ENCODE measurements at regions not wholly inside any gene's neighbourhood (a gene's known extent, or its start where the extent isn't known, plus 50 kb on each side); places are given as distances from the start of the nearest gene placed in this dataset.
"Not testable (repeated sequence)": the region's sequence is repeated elsewhere in the genome, so short reads cannot be mapped to it uniquely, and the experiment has no call there.

DNA sequence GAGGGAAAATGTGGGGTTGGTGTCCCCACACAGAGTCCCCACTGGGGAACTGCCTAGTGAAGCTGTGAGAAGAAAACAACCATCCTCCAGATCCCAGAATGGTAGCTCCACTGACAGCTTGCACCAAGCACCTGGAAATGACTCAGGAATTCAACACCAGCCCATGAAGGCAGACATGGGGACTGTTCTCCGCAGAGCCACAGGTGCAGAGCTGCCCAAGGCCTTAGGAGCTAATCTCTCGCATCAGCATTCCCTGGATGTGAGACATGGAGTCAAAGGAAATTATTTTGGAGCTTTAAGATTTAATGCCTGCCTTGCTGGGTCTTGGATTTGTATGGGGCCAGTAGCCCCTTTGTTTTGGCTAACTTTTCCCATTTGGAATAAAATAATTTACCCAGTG lies 367.9 kb downstream of the FAM133A start:
- DNase-seq = no peak

DNA sequence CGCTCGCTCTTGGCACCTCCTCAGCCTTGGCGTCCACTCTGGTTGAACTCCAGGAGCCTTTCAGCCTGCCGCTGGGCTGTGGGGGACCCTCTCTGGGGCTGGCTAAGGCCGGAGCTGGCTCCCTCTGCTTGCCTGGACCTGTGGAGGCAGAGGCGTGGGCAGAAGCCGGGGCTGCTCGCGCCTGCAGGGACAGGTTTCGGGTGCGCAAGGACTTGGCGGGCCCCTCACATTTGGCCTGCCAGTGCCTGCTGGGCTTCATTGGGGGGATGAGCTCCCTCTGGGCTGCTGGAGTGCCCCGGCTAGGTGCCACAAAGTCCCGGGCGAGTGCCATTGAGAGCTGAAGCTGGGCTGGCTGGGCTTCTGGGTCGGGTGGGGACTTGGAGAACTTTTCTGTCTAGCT lies 371.7 kb downstream of the FAM133A start:
- DNase-seq = no peak

DNA sequence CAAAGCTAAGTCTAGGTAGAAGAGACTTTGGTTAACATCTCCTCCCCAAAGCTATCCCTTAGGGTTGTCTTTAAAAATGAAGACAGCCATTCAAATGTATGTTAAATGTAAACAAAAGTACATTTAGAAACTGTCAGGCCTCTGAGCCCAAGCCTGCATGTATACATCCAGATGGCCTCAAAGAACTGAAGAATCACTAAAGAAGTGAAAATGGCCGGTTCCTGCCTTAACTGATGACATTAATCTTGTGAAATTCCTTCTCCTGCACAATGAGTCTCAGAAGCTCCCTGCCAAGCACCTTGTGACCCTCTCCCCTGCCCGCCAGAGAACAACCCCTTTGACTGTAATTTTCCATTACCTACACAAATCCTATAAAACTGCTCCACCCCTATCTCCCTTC lies 377.9 kb downstream of the FAM133A start:
- no peak for DNase-seq

DNA sequence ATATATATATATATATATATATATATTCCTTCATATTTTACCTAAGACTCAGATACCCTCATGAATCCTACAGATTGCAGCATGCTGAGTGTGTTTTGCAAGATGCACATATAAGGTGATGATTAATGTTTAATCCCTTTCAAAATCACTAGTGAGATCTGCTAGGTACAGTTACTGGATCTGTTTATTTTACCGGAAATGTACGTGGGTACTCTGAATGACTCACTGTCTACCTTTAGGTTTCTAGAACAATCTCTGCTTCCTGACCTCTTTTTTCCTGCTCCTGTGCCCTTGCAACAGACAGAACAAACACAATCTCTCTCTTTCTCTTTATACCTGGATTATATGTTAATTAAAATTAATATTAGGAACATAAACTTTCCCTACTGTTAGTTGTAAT lies 379.6 kb downstream of the FAM133A start:
- no peak for DNase-seq

DNA sequence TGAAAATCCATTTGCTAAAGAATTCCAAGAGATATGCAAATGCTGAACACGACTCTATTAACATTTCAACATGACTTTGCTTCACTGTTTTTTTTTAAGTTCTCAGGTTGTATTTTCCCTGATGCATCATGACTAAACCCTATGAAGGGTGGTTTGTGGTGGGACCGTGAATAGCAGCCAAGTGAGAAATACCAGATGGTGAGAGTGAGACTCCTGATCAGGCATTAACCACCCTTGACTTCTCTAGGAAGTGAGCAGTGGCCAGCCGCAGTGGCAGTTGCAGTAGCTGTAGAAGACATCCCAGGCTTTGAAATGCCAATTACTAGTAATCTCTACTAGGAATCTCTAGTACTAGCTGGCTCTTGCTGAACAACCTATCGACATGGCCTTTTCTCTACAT lies 383.4 kb downstream of the FAM133A start:
- DNase-seq = no peak

DNA sequence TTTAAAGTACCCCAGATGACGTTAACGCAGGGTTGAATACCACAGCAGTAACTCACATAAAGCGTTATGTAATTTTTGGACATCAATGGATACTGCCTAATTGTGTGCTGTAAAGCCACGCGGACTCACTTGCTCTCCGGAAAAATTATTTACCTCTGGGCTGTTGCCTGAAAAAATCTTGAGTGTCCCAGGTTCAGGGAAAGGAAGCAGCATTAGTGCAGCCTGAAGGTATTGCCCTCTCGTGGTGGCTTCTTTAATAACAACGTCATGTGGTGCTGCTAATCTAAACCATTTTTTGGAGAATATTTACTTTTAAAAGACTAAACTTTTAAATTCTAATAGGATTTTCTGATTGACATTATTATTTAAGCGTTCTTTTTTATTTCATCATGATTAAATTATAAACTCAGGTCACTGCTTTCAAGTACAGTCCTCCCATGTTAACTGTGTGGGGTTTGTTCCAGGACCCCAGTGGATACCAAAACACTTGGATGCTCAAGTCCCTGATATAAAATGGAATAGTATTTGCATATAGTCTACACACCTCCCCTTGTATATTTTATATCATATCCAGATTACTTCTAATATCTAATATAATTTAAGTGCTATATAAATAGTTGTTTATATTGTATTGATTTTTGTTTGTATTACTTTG lies 384.8 kb downstream of the FAM133A start:
- peak; percentile 11 for DNase-seq

DNA sequence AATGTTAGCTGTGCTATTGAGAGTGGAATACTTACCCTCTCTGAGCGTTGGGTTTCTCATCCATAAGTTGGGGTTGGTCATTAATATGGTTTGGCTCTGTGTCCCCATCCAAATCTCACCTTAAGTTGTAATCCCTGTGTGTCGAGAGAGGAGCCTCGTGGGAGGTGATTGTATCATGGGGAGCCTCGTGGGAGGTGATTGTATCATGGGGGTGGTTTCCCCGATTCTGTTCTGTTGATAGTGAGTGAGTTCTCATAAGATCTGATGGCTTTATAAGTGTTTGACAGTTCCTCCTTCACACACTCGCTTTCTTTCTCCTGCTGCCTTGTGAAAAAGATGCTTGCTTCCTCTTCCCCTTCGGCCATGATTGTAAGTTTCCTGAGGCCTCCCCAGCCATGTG lies 391.1 kb downstream of the FAM133A start:
- DNase-seq = no peak

DNA sequence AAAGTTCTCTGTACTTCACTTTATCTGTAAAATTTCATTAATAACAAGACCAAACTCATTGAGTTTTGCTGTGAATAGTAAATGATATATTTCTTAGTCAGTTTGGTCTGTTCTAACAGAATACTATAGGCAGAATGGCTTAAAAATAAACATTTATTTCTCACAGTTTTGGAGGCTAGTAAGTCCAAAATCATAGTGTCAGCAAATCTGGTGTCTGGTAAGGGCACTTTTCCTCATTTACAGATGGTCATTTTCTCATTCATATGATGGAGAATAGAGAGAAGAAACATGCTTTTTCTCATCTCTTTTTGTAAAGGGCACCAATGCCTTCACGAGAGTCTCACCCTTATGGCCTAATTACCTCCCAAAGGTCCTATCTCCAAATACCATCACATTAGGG lies 415.1 kb downstream of the FAM133A start:
- DNase-seq = no peak

DNA sequence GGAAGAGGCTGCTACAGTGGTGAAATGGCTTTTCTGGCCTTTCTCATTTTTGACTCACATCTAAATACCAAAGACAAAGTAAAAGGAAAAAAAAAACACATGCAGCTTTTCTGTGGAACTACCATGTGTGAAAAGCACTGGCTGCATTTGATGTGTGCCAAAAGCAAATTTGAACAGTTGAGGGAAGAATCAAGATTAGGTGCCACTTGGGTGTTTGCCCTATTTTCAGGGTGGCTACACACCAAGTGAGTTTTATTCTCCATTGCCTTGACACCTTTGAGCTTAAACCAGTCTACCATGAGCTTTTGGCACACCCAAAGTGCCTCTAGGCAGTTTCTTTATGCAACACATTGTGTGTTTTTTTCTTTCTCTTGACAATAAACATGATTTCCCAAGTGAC lies 423.9 kb downstream of the FAM133A start:
- DNase-seq = no peak

DNA sequence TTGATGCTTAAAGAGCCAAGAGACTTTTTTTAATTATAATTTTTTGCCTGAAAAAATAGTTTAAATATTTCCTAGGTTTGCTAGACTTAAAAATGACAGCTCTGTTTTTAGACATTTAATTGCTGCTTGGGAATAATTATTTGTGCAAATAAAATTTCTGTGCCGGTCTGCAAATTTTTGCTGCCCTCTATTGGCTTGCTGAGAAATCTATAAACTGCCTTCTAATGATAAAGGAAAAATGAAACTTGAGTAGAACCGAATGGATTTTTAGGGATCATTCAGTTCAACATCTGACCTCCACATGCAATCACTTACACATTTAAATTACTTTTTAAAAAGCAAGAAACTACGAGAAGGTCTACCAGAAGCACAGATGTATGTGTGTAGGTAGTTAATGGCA lies 434.0 kb downstream of the FAM133A start:
- DNase-seq = no peak

DNA sequence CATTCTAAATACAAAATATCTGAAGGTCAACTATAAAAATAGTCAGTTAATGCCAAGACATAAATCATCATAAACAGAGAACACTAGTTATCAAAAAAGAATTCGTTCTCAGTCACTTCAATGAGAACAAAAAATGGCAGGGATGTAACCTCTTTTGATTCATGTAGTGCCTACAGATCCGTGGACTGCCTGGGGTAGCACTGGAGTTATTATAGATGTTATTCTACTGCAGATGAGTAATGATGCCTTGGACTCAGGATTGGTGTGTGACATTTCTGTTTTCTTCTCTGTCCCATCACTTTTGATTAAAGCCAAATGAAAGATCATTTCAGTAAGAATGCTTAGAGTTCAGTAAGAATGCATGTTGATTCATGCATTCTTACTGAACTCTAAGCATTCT lies 440.4 kb downstream of the FAM133A start:
- DNase-seq = no peak

DNA sequence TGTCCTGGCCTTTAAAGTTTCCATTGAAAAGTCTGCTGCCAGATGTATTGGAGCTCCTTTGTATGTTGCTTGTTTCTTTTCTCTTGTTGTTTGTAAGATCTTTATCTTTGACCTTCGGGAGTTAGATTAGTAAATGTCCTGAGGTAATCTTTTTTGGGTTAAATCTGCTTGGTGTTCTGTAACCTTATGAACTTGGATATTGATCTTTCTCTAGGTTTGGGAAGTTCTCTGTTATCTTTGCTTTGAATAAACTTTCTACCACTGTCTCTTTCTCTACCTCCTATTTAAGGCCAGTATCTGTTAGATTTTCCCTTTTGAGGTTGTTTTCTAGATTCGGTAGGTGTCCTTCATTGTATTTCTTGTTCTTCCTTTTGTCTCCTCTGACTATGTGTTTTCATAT lies 447.8 kb downstream of the FAM133A start:
- no peak for DNase-seq

DNA sequence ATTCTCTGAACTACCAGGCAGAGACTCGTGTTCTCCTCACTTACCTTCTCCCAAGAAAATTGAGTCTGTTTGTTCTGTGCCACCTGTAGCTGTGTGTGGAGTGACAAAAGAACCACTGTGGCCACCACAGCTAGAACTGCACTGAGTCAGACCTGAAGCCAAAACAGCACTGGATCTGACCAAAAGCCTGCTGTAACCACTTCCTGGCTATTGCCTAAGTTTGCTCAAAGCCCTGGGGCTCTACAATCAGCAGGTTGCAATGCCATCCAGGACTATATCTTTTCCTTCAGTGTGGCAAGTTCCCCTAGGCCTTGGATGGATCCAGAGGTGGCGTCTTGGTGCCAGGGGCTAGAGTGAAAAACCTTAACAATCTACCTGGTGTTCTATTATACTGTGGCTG lies 449.1 kb downstream of the FAM133A start:
- no peak for DNase-seq

DNA sequence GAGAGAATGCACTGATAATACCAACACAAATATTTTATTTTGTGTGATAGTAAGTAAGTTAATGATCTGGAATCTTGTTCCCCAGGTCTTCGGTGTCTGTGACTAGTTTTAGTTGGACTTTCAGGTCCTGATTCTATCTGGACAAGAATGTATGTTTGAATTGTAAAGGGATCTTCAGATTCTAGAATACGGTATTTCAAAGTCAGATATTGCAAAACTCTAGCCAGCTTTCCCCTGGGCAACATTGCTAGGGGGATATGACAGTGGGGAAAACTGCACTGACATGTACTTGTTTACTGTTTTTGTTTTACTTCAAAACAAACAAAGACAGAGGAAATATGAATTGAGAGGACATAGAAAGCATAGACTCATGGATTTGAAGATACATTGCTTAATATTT lies 489.0 kb downstream of the FAM133A start:
- DNase-seq = no peak

DNA sequence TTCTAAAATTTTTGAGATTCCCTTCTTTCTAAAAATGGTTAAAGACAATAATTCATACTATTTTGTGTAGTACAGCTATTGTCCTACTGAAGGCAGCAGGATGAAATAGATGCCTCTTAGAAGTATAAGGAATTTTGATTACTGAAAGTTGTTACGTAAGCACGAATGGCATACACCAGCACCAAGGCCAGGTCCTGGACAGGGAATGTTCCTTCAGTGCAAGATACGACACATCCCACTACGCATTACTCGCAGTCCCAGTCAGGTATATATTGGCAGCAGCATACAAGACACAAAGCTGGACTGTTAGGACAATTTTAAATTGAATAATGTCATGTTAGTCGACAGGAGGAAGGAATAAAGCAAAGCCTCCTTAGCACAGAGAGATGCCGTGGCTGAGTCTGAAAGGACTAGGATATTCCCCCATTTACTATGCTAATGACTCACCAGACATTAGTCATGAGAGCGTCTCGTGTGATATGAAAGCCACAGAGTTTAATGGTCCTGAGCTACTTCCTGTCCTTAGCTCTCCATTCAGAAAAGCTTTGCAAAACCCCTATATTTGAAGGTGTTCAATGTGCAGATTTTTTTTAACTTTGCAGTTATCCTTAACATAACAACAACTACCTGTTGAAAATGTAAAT lies 504.3 kb downstream of the FAM133A start:
- DNase-seq = no peak

DNA sequence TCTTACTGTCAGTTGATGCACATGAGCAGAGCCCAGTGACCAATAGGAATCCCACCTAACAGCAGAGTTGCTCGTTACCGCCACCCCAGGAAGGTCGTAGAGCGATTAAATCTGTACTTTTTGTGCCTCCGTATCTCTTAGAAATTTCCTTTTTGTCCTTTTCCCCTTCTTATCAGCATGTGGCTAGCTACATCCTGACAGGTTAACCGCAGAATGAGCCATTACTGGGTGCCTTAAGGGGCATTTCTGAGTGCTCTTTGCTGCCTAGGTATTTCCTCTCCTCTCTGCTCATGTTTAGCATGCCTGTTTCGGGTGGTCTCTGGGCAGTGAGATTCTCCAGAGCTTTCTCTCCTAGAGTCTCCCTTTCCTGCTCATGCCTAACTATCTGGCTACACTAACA lies 530.5 kb downstream of the FAM133A start:
- no peak for DNase-seq

DNA sequence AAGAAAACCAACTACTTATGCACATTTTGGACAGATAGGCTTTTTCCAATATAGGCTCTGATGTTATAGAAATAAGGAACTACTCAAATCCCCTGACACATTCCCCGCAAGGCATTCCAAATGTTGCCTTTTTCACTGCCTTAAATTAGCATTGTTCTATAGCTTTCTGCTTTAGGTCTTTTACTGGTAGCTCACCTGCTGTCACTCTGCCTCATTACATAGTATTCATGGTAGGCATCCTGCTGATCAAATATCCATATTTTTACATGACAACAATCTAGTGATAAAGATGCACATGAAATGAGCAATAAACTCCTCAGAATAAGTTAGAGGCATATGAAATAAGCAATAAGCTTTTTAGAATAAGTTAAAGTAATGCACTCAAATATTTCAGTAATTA lies 542.7 kb downstream of the FAM133A start:
- DNase-seq = no peak

DNA sequence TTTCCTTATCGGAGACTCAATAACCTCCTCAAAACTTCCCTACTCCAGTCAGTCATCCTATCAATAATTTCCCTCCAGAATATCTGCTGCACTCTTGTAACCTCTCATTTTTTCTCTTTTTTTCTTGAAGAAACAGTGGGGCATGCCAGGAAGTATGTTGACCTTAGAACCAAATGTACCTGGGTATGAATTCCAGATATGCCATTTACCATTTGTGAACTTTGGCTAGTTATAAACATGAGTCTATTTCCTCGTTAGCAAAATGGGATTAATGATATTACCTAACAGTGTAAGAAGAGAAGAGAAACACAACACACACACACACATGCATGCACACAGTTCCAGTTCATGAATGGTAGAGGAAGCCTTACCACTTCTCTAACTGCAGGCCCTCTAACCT lies 578.2 kb downstream of the FAM133A start:
- no peak for DNase-seq

DNA sequence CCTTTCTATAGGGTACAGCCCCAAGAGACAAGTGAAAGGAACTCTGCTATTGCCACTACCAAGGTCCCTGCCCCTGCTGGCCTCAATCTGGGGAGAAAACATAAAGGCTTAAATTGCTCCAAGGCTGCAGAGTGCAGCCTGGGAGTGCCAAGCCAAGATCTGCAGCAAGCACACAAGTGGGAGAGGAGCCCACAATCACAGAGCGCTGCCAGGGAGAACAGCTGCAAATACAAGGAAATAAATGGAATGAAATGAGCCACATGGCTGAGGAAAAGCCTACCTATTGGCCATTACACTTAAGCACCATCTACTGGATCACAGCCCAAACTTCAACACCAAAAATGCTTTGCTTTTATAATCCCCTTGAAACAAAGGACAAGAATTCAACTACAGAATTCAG lies 582.4 kb downstream of the FAM133A start:
- no peak for DNase-seq

DNA sequence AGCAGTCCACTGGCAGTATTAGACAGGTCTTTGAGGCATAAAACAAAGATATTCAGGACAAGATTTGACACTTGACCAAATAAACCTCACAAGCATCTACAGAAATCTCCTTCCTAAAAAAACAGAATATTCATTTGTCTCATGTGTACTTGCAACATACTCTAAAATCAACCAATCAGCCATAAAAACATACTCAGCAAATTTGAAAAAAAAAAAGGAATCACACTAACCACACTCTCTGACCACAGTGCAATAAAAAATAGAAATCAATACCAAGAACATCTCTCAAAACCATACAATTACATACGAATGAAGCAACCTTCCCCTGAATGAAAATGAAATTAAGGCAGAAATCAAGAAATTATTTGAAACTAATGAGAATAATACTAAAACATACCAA lies 591.3 kb downstream of the FAM133A start:
- DNase-seq = no peak

DNA sequence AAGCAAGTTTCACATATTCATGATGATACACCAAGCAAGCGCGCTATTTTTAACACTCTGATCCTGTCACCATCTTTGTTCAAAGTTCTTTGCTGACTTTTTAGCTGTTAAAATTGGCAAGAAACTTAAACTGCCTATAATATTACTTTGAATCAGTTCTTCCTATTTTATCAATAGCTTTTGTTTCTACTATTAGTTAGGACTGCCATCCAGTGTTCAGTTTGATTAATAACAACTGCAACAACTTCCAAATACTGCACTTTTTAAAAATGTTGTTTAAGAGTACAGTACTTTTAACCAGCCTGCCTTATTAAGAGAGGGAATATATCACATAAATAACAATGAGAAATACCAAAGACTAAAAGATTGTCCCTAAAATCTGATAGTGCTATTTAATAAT lies 614.3 kb downstream of the FAM133A start:
- no peak for DNase-seq

DNA sequence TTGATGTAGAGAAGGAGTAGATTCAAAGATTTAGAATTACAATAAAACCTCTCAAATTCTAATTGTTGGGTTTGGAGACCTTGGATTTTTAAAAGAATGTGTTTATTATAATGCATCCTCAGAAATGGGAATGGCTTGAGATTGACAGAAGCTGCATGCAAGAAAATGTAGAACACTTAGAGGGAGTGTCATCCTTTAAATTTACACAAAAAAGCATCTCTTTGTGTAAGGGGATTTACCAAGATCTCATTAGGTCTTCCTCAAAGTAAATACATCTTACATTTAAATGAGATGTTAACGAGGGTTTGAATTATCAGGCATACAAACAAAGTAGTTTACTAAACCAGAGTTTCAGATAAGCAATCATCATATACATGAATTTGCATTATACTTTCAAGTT lies 615.0 kb downstream of the FAM133A start:
- DNase-seq = no peak

DNA sequence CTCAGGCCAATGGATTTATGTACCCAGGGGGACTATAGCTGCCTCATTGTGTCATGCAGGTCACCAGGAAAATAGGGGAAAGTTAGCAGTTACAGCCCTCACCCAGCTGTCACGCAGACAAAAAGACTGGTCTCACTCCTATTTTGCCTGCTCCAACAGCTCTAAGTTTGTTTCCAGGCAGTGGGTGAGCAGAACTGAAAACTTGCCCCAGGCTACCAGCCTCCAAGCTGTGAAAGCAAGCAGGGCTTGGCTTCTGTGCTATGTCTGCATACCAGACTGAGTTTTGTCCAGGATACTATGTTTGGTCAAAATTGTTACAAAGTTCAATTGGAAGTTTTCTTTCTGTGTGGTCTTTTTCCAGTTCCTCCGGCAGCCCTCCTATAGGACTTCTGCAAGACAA lies 628.4 kb downstream of the FAM133A start:
- DNase-seq = no peak

DNA sequence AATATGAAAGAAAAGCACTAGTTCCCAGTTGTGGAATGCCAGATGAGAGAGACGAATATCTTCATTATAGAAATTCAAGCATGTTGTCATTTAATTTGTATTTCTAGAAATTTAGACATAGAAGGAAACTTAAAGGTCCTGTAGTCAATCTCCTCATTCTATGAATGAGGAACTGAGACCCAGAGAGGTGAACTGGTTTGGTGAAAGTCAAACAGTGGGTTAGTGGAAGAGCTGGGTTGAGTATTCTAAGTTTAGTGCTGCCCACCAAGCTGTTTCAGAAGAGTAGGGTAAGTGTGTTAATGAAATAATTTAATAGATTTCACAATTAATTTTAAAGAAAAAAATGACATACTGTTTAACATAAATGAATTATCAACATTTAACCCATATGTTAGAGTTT lies 655.2 kb downstream of the FAM133A start:
- no peak for DNase-seq

DNA sequence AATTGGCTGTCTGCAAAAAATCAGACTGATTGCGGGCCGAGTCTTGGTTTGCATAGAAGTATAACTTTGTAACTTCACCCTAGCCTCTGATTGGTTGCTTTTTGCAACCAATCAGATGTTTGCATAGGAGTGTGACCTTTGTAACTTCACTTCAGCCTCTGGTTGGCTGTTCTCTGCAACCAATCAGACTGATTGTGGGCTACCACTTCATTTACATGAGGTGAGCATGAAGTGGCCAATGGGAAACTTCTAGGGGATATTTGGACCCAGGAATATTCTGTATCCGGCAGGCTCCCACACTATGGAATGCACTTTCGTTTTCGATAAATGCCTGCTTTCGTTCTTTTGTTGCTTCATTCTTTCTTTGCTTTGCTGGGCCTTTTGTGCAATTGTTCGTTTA lies 667.7 kb downstream of the FAM133A start:
- DNase-seq = not testable (repeated sequence)
